GM23338 (cell line): ENCODE measurements at regions not wholly inside any gene's neighbourhood (a gene's known extent, or its start where the extent isn't known, plus 50 kb on each side); places are given as distances from the start of the nearest gene placed in this dataset.

Experiments
- CREB1 ChIP-seq: fragments of 250-450 bp; sonication (Bioruptor Pico); IDR thresholded peaks from 2 replicates; pipeline ENCODE4 v1.5.0; 2020; ENCODE audit warnings: low read depth, mild to moderate bottlenecking, moderate library complexity
- CTCF ChIP-seq, 2 experiments: fragments of 200-600 bp in 1 of 2; sonication (generic) in 1 of 2; conservative IDR thresholded peaks; 2 replicates each; pipeline versions ENCODE4 v1.5.1 to v1.6.1; 2016 to 2017; ENCODE audit warnings: antibody characterized with exemption in 2 of 2, low read depth in 2 of 2, mild to moderate bottlenecking in 2 of 2, moderate library complexity in 1 of 2
- ETS1 ChIP-seq: IDR thresholded peaks from 2 replicates; pipeline ENCODE4 v1.6.1; 2016; ENCODE audit warnings: antibody characterized with exemption
- EZH2 ChIP-seq: fragments of 200-600 bp; sonication (generic); IDR thresholded peaks from one replicate; pipeline ENCODE4 v1.8.0; 2017; ENCODE audit warnings: antibody characterized with exemption, mild to moderate bottlenecking, low read depth; ENCODE audit not compliant: unreplicated experiment
- EZH2phosphoT487 ChIP-seq: fragments of 200-600 bp; sonication (generic); IDR thresholded peaks from one replicate; pipeline ENCODE4 v1.8.1; 2018; ENCODE audit warnings: antibody characterized with exemption; ENCODE audit not compliant: unreplicated experiment
- JUNB ChIP-seq: IDR thresholded peaks from one replicate; pipeline ENCODE4 v1.6.1; 2016; ENCODE audit warnings: antibody characterized with exemption; ENCODE audit not compliant: unreplicated experiment
- NANOG ChIP-seq: IDR thresholded peaks from 2 replicates; pipeline ENCODE4 v1.6.1; 2016; ENCODE audit warnings: antibody characterized with exemption, borderline replicate concordance
- POLR2AphosphoS5 ChIP-seq: IDR thresholded peaks from 2 replicates; pipeline ENCODE4 v1.6.1; 2016; ENCODE audit warnings: antibody characterized with exemption, low read depth
- REST ChIP-seq: IDR thresholded peaks from one replicate; pipeline ENCODE4 v1.6.1; 2018; ENCODE audit warnings: antibody characterized with exemption; ENCODE audit not compliant: unreplicated experiment
- ZNF331 ChIP-seq: fragments of 250-450 bp; sonication (Bioruptor Pico); IDR thresholded peaks from 2 replicates; pipeline ENCODE4 v1.5.0; 2020; ENCODE audit warnings: low read depth, mild to moderate bottlenecking, moderate library complexity

- TF ChIP-seq CTCF (conservative IDR thresholded peaks at IDR 0.05; ENCODE audit: low read depth in 2 of 2) (no peak), EZH2 (no peak), POLR2AphosphoS5 (no peak), EZH2phosphoT487 (no peak), CREB1 (no peak), REST (no peak), ETS1 (no peak), NANOG (no peak), ZNF331 (CRISPR knock-in tag) (no peak), JUNB (no peak)
Measured at GRCh38 chr2:100673691-100674485, 111.1 kb downstream of the PDCL3 start.
